ENCODE measurements at regions not wholly inside any gene's neighbourhood (a gene's known extent, or its start where the extent isn't known, plus 50 kb on each side); places are given as distances from the start of the nearest gene placed in this dataset.
"Not testable (repeated sequence)": the region's sequence is repeated elsewhere in the genome, so short reads cannot be mapped to it uniquely, and the experiment has no call there.

DNA sequence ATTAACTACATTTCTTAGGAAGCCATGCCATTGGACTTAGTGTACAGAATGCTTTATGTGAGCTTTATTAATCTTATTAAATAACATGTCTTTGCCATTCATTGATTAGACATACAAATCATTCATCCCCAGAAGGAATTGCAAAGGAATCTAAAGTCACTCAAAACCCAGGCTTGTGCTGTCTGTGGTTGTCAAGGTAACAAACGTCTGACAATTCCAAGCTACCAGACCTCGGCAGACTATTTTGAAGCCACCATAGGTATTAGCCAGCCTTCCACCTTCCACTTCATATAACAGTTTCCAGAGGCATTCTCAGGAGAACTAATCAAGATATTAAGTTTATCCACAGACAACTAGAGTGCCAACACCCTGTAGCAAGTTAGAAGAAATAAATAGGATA is 135.2 kb upstream of the TUSC1 start:
- no peak for DNase-seq
- H3K27me3 ChIP-seq, result no peaks in the 10 kb centered on the region
- no peak overlapping the region for H3K27ac ChIP-seq
- intact Hi-C loops (cut with DNase I; ENCODE audit: low total_unique reads), result no loop called here
- H3K4me1 ChIP-seq, result no peaks in the 10 kb centered on the region
- H3K4me3 ChIP-seq, result no peak overlapping the region
- TF ChIP-seq POLR2A (IDR thresholded peaks at IDR 0.05), result no peak
- TF ChIP-seq, protein P1, sequence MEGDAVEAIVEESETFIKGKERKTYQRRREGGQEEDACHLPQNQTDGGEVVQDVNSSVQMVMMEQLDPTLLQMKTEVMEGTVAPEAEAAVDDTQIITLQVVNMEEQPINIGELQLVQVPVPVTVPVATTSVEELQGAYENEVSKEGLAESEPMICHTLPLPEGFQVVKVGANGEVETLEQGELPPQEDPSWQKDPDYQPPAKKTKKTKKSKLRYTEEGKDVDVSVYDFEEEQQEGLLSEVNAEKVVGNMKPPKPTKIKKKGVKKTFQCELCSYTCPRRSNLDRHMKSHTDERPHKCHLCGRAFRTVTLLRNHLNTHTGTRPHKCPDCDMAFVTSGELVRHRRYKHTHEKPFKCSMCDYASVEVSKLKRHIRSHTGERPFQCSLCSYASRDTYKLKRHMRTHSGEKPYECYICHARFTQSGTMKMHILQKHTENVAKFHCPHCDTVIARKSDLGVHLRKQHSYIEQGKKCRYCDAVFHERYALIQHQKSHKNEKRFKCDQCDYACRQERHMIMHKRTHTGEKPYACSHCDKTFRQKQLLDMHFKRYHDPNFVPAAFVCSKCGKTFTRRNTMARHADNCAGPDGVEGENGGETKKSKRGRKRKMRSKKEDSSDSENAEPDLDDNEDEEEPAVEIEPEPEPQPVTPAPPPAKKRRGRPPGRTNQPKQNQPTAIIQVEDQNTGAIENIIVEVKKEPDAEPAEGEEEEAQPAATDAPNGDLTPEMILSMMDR (IDR thresholded peaks at IDR 0.05), result no peak
- no peaks in the 10 kb centered on the region for H3K36me3 ChIP-seq
- no peaks in the 10 kb centered on the region for H3K9me3 ChIP-seq

DNA sequence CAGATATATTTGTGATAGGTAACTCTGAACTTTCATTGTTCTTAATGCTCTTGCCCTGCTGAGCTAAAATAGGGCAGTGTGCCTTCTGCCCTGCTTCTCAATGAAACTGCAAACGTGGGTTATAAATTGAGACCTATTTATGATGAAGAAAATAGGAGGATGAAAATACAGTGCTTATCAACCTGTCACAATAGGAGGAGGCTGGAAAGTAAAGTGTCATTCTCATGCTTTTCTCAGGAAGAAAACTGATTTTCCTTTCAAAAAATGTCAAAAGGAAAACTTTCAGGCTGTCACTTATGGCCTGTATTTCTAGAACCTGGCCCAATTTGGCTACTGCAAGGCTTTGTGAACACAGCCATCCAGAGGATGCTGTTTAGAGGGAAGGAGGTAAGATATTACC is 130.3 kb upstream of the TUSC1 start:
- H3K9me3 ChIP-seq, result no peaks in the 10 kb centered on the region
- no peaks in the 10 kb centered on the region for H3K36me3 ChIP-seq
- H3K4me3 ChIP-seq, result no peak overlapping the region
- H3K27me3 ChIP-seq, result no peaks in the 10 kb centered on the region
- no peaks in the 10 kb centered on the region for H3K4me1 ChIP-seq
- H3K27ac ChIP-seq, result no peak overlapping the region
- intact Hi-C loops (cut with DNase I; ENCODE audit: low total_unique reads), result no loop called here
- TF ChIP-seq, protein P1 (IDR thresholded peaks at IDR 0.05), result no peak
- TF ChIP-seq POLR2A (IDR thresholded peaks at IDR 0.05), result no peak
- no peak for DNase-seq

DNA sequence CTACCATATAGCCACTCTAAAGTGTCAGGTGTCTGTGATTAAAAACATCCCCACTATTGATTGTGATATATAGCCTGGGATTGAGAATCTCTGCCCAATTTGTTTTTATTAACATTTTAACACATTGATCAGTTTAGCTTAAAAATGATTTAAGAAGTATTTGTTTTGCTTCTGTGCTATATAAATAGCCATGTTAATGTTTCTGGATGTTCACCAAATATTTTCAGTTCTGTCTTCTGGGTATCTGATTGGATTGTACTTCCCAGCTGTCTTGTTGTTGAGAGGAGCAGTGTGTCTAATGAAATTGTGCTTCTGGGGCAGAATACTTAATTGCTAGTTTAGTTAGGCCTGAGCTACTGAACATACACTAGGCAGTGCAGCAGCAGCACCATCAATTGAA is 126.6 kb upstream of the TUSC1 start:
- Histone ChIP-seq H3K9me3 (no peaks in the 10 kb centered on the region), H3K36me3 (no peaks in the 10 kb centered on the region), H3K4me1 (no peaks in the 10 kb centered on the region), H3K27ac (no peak overlapping the region), H3K4me3 (no peak overlapping the region), H3K27me3 (no peaks in the 10 kb centered on the region)
- DNase-seq, result no peak
- intact Hi-C loops (cut with DNase I; ENCODE audit: low total_unique reads), result no loop called here
- no peak for TF ChIP-seq POLR2A (IDR thresholded peaks at IDR 0.05)
- TF ChIP-seq, protein P1 (IDR thresholded peaks at IDR 0.05), result no peak

DNA sequence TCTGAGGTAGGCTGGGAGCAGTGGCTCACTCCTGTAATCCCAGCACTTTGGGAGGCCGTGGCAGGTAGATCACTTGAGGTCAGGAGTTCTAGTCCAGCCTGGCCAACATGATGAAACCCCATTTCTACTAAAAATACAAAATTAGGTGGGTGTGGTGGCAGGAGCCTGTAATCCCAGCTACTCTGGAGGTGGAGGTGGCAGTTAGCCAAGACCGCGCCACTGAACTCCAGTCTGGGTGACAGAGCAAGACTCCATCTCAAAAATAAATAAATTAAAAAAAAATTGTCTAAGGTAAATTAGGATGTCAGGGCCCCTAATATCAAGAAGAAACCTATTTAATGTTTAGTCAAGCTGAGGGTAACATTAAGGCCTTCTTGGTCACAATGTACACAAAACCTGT is 123.7 kb upstream of the TUSC1 start:
- H3K27ac ChIP-seq; H3K27me3 ChIP-seq; H3K4me1 ChIP-seq; DNase-seq; intact Hi-C loops (cut with DNase I; ENCODE audit: low total_unique reads); H3K4me3 ChIP-seq; H3K9me3 ChIP-seq; H3K36me3 ChIP-seq: not testable (repeated sequence)

DNA sequence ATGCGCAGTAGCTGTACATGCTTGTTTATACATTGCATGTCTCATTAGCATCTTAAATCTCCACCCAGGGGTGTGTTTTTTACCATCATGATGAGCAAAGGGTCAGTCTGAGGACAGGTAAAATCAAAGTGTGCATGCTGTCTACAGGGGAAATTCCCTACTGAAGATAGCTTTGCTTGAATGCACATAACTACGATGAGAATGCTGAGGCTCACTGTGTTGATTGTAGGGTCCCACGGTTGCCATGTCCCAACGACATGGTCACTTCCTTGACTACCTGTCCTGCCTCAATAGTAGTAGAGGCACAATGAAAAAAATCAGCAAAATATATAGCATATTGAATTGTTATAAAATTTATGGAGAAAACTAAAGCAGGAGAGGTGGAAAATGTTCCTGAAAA is 95.6 kb upstream of the TUSC1 start:
- Histone ChIP-seq H3K27ac (no peak overlapping the region), H3K4me1 (no peaks in the 10 kb centered on the region), H3K4me3 (no peak overlapping the region), H3K27me3 (no peaks in the 10 kb centered on the region), H3K36me3 (no peaks in the 10 kb centered on the region), H3K9me3 (no peaks in the 10 kb centered on the region)
- TF ChIP-seq, protein P1 (IDR thresholded peaks at IDR 0.05), result no peak
- no peak for TF ChIP-seq POLR2A (IDR thresholded peaks at IDR 0.05)
- intact Hi-C loops (cut with DNase I; ENCODE audit: low total_unique reads), result no loop called here
- DNase-seq, result no peak

DNA sequence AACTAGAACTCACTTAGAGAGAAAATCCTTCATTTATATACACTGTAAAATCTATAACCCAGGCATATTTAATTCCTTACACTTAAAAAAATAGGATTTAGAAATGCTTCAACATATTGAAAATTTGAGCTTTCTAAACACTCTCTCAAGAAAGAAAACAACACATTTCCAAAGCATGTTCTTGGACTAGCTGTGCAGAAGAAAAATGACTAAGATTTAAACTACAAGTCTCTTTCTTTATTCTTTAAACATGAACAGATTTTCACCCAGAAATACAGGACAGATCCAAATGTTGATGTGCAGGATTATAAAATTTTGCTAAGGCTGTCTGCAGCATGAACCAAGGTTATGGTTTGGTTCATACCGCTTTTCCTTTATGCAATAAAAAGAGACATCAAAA is 77.7 kb upstream of the TUSC1 start:
- TF ChIP-seq, protein P1 (IDR thresholded peaks at IDR 0.05), result no peak
- TF ChIP-seq POLR2A (IDR thresholded peaks at IDR 0.05), result no peak
- no peak overlapping the region for H3K4me3 ChIP-seq
- intact Hi-C loops (cut with DNase I; ENCODE audit: low total_unique reads), result no loop called here

More for the DNA sequence above, 77.7 kb upstream of the TUSC1 start:
- Histone ChIP-seq H3K4me1 (no peaks in the 10 kb centered on the region), H3K27ac (no peak overlapping the region), H3K27me3 (no peaks in the 10 kb centered on the region), H3K36me3 (peaks cover 0 to 3% of the 10 kb centered on the region in 2 donors), H3K9me3 (no peaks in the 10 kb centered on the region)
- DNase-seq, result no peak
